ENCODE measurements at regions not wholly inside any gene's neighbourhood (a gene's known extent, or its start where the extent isn't known, plus 50 kb on each side); places are given as distances from the start of the nearest gene placed in this dataset.

DNA sequence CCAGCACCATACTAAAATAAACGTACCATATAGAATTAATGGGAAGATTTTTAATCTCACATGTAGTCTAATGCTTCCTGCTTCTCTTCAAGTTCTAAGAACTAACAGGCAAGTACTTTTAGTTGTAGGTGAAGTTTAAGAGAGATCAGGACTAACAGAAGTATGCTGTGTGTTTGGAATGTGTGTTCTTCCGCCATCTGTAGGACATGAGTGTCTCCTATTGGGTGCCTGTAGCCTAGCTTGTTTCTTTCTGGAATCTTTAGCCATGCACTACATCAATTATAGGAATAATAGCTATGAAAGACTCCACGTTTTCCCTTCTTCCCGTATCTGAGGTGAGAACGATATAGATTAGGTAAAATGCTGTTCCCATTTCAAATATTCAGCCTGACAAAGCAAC, 140.2 kb upstream of the AHR start:
- CTCF ChIA-PET = interaction anchor here (1.0 kb wide), 2 partner anchors 80 to 175 kb away, joined by 4 read pairs; no protein-coding TSS in a partner anchor
- TF ChIP-seq, protein P1, sequence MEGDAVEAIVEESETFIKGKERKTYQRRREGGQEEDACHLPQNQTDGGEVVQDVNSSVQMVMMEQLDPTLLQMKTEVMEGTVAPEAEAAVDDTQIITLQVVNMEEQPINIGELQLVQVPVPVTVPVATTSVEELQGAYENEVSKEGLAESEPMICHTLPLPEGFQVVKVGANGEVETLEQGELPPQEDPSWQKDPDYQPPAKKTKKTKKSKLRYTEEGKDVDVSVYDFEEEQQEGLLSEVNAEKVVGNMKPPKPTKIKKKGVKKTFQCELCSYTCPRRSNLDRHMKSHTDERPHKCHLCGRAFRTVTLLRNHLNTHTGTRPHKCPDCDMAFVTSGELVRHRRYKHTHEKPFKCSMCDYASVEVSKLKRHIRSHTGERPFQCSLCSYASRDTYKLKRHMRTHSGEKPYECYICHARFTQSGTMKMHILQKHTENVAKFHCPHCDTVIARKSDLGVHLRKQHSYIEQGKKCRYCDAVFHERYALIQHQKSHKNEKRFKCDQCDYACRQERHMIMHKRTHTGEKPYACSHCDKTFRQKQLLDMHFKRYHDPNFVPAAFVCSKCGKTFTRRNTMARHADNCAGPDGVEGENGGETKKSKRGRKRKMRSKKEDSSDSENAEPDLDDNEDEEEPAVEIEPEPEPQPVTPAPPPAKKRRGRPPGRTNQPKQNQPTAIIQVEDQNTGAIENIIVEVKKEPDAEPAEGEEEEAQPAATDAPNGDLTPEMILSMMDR (IDR thresholded peaks at IDR 0.05; ENCODE audit: control extremely low read depth, extremely low read depth, low read depth, missing control alignments) = no peak
- POLR2A ChIA-PET = no interaction called here
- no peak for DNase-seq (ENCODE audit: extremely low spot score)

DNA sequence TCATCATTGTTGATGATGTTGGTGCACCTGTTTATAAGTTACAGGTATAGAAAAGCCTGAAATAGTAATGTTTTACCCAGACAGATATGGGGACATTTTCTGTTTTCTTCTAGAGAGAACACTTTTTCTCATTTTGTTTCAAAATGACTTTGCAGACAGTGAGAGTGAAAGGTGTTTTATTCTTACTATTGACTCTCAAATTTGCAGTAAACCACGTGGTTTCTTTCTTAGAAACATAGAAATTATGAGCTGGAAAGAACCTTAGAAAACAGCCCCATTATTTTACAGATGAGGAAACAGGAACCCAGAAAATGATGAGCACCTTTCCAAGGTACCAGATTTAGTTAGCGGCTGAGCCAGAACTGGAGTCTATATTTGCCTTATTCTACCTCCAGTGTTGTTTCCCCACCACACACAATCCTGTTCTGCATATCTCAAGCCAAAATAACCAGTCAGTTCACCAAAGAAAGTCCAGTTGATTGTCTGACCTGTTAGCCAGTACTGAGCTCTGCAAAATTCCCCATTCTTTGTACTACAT, 138.9 kb upstream of the AHR start:
- POLR2A ChIA-PET = interaction anchor here (0.6 to 1.0 kb wide), 3 partner anchors 32 to 140 kb away, joined by 3 read pairs; no protein-coding TSS in a partner anchor
- CTCF ChIA-PET = interaction anchor here (1.0 to 1.3 kb wide), 4 partner anchors 83 to 141 kb away, joined by 3 read pairs; no protein-coding TSS in a partner anchor
- DNase-seq (ENCODE audit: extremely low spot score) = peak; percentile 51
- TF ChIP-seq, protein P1 (IDR thresholded peaks at IDR 0.05; ENCODE audit: control extremely low read depth, extremely low read depth, low read depth, missing control alignments) = no peak

DNA sequence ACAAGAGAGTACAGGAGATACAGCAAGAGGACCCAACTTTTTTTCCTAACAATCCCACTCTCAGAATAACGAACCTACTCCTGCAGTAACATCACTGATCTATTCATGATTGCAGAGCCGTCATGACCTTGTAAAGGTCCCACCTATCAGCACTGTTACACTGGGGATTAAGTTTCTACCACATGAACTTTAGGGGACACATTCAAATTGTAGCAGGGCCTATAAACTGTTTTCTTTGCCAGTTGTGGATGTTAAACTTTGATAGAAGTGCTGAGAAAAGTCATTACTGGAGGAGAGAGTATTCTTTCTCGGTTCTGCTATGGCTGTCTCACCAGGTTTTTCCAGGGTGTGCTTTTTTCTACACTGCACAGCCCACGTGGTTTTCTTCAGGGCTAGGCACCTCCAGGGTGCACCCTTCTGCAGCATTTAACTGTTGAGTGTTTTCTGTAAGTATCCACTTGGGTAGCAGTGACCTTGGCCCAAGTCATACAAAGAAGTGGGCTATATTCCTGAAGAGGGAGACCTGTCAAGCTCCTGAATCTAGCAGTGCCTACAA, 131.6 kb upstream of the AHR start:
- POLR2A ChIA-PET = no interaction called here
- CTCF ChIA-PET = interaction anchor here (0.9 to 1.4 kb wide), 2 partner anchors 11 kb away, joined by 3 read pairs; no protein-coding TSS in a partner anchor
- DNase-seq (ENCODE audit: extremely low spot score) = peak; percentile 13
- TF ChIP-seq, protein P1 (IDR thresholded peaks at IDR 0.05; ENCODE audit: control extremely low read depth, extremely low read depth, low read depth, missing control alignments) = no peak

DNA sequence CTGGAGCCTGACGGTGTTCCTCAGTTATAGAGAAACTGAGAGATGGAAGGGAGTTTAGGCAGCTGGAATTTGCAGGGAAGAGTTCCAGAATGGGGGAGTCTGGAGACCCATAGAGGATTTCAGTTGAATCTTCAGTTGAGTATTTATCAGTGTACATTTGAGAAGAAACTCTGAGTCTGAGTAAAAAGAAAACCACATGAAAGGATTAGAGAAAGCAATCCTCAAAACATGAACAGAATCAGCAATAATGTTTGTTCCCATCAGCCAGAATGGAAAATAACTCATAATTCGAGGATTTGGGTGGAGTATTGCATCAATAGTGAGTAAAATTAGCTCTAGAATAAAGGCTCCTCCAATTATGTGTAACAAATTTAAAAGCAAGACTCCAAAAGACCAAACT, 130.0 kb upstream of the AHR start:
- POLR2A ChIA-PET = no interaction called here

DNA sequence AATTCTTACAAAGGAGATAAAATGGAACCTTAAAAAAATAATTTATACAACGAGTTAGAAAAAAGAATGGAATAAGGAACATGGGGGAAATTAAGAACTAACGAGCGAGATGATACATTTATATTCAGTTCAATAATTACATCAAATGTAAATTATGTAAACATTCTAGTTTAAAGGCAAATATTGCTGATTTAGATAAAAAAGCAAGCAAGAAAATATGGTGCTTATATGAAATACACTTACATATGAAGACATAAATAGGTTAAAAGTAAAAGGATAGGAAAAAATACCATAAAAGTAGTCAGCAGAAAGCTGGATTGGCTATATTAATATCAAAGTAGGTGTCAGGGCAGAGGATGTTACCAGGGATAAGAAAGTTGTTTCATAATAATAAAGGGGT, 127.0 kb upstream of the AHR start:
- ChIA-PET CTCF (no interaction called here), POLR2A (no interaction called here)
- no peak for DNase-seq (ENCODE audit: extremely low spot score)
- TF ChIP-seq, protein P1 (IDR thresholded peaks at IDR 0.05; ENCODE audit: control extremely low read depth, extremely low read depth, low read depth, missing control alignments) = no peak

More for the DNA sequence above, 130.0 kb upstream of the AHR start:
- CTCF ChIA-PET = interaction anchor here (1.1 to 1.4 kb wide), 2 partner anchors 44 to 134 kb away, joined by 3 read pairs; no protein-coding TSS in a partner anchor
- TF ChIP-seq, protein P1 (IDR thresholded peaks at IDR 0.05; ENCODE audit: control extremely low read depth, extremely low read depth, low read depth, missing control alignments) = no peak
- peak; percentile 22 for DNase-seq (ENCODE audit: extremely low spot score)

DNA sequence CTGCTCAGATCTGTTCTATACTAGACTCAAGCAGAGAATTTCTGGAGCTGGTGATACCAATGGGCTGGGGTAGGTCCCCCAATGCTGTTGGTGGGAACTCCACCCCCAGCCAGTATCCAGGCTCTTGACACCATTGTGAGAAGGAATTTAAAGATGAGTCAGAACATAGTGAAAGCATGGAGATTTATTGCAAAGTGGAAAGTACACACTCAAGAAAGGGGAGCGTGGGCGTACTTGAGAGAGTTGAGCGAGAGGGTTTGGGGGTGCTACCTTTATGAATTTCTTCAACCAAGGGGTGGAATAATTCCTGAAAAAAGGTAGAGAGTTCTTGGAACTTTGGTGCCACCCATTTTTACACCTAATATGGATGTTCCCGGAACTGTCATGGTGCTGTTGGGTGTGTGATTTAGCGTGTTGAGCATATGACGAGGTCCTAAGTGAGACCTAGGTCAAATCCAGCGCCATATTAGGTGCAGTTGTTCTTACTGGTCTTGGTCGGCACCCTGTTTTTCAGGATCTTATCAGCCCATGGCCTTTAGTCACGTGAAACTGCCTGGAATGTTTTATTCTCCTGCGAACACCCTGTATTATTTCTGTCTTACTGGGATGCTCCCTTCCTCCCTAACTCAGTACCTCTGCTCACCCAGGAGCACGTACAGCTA, 122.0 kb upstream of the AHR start:
- DNase-seq (ENCODE audit: extremely low spot score) = no peak
- ChIA-PET CTCF (no interaction called here), POLR2A (no interaction called here)
- TF ChIP-seq, protein P1 (IDR thresholded peaks at IDR 0.05; ENCODE audit: control extremely low read depth, extremely low read depth, low read depth, missing control alignments) = no peak
